Fibroblast of skin of right biceps (primary cell): ENCODE measurements at regions not wholly inside any gene's neighbourhood (a gene's known extent, or its start where the extent isn't known, plus 50 kb on each side); places are given as distances from the start of the nearest gene placed in this dataset.

ENCODE experiments used
- DNase-seq: peaks from one replicate; pipeline ENCODE4 v3.0.0-alpha.2; 2013

DNA sequence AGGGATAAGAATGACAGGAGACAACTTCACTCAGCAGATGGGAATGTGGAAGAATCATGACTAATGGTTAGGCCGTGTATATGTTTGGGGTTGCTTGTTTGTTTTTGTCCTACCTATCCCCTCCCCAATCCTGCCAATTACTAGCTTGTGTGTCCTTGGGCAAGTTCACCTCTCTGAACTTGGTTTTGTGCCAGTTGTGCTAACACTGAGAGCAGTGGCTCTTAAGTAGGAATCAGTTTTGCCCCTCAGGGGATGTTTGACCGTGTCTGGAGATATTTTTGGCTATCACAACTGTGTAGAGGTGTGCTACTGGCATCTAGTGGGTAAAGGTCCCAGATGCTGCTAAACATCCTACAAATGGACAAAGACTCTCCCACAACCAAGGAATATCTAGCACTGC is 287.0 kb downstream of the DMRT2 start:
- no peak for DNase-seq

DNA sequence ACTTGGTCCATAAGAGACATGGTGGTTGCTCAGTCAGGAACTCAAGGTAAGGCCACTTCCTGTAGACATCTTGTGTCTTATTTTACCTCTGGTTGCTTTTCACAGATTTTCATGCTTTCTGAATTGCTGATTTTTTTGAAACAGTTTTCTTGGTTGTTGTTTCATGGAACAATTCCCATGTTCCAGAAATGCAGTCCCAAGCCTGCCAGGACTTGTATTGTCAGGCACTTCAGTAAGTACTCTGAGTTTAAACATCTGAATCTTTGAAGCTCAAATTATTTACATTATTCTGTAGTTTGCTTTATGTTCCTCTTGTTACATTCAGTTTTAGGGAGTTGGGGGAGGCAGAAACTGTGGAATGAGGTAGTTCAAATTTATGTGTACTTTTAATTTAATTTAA is 290.2 kb downstream of the DMRT2 start:
- DNase-seq, result no peak

DNA sequence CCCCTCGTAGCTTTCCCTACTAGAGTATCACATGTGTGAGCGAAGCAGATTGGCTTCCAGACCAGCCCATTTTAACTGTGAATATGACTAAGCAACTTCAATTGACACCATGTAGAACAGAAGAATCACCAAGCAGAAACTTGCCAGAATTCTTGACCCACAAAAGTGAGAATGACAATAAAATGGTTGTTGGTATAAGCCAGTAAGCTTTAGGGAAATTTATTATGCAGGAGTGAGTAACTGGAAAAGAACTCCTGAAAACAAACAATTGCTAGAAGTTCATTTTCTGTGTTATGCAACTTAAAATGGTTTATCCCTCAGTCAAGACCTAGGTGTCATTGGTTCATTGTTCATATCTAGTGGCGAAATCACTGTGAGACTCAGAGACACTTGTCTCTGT is 303.1 kb downstream of the DMRT2 start:
- no peak for DNase-seq

DNA sequence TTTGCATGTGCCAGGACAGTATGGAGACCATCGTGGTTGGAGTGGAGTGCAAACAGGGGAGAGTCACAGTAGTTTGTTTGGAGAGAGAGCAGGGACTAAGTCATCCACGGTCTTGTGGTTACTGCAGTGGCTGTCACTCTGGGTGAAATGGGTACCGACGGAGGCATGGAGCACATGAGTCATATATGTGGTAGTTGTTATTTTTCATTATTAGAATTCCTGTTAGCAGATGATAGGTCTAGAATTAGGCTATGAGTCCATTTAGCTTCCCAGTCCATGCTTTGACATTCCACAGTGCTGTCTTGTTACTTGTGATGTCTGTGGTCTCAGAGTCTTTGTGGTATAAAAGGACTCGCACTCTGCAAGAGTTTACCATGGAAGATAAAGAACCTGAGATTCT is 303.9 kb downstream of the DMRT2 start:
- peak; percentile 15 for DNase-seq

DNA sequence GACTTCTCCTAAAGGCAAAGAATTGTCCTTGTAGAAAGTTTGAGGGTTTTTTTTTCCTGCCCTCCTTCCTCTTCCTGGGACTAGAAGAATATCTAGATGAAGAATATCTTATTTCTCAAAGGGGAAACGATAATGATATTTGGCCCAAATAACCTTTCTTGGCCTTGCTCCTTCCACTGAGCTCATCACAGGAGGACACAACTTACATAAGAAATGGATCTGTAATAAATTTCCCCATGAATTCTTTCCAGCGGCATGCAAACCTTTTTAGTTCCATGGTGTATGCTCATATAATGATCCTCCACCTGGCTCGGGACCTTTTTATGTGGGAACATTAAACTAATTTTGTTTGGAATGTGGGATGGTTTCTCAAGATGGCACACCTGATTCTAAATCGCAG is 304.4 kb downstream of the DMRT2 start:
- DNase-seq, result no peak

DNA sequence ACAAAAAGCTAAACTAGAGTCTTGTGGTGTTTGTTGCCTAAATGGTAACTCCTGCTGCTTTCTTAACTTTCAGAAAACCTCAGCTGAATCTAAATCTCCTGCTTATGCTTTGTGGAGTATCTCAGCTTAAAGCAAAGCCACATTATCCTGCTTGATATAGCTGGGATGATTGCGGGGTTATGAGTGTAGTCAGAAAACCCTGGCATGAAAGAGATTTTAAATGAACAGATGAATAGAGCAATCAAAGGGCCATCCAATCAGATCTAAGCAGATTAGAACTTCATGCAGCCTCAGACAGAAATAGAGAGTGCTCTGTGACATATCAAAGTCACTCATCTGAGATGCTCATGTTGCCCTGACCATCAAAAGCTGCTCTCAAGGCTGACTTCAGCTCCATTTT is 305.5 kb downstream of the DMRT2 start:
- no peak for DNase-seq

DNA sequence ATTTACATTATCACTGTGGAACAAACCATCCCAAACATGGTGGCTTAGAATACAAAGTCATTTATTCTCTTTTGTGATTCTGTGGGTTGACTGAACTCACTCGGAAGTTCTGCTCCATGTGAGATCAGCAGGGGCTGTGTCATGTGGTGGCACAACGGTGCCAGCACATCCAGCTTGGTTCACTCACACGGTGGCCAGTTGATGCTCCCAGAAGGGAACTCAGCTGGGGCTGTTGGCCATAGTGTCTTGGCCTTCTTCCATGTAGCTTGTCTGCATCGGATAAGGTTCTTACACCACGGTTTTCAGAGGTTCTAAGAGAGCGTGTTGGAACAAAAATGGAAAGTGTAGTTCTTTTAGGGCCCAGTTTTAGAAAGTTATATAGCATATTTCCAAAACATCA is 312.7 kb downstream of the DMRT2 start:
- DNase-seq, result no peak

DNA sequence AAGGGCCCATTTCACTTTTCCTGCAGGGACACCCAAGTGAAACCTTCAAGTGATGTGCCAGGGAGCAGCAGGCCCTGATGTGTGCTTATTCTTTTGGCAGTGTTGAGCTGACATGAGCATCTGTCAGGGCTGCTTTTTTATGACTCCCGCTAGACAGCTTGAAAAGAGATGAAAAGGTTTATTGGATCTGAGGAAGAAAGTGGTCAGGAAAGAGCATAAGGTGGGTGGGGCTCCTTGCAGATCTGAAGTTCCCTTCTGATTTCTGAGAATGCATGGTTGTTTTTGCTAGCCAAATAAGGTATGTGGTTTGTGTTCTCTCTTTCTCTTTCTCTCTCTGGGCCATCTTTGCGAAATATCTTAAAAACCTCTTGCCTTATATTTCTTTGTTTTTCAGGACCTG is 316.1 kb downstream of the DMRT2 start:
- DNase-seq, result no peak

DNA sequence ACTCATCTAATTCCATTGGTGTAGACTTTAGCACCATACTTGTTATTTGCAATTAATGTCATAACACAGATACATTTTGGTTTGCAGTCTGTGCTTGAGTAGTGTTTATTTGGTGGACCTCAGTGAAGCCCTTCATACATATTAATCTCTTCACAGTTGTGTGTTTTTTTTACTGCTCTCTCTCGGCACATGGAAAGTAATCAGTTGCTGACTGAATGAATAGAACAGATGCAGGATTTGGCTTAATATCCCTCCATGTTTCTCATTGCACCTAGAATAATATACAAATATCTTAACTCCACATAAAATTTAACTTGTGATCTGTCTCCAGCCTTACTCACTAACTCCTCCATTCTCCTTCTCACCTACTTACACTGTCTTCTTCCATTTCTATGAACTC is 319.1 kb downstream of the DMRT2 start:
- no peak for DNase-seq

DNA sequence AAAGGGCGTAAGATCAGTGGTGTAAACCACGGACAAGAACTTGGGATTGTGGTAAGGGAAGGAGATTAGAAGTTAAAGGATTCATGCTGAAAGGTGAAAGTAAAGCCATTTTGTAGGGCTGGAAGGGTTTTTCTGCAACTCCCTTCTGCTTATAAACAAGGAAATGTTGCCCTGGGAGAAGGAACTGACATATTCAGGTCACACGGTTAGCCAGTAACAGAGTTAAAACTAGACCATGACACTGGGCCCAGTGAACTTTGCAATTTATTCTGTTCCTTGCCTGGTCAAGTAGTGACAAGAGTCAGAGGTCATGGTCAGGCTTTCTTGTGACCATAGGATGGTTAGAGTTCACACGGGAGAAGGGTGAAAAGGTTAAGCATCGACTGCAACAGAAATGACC is 323.3 kb downstream of the DMRT2 start:
- DNase-seq, result no peak

DNA sequence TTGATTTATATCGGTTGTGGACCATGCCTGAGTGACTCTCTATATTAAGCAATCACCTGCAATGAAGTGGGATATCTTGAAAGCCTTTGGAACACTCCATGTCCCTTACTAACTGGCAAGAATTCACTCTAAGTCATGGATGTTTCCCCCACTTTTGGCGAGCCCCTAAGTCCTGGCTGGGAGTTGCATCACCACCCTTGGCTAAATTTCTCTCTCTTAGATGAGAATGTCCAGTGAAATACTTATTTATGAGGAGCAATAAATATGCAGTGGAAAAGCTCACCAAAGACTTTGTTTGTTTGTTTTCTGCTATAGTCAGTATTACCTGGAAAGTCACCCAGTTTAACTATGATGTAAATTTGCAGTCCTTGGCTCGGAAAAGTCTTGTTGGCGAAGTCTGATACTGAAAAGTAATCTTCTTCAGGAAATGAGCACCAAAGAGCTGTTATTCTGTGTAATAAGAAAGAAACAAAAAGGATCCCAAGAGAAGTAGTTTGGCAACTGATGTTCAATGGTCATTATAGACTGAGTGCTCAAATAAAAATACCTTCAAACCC is 333.8 kb downstream of the DMRT2 start:
- DNase-seq, result no peak

DNA sequence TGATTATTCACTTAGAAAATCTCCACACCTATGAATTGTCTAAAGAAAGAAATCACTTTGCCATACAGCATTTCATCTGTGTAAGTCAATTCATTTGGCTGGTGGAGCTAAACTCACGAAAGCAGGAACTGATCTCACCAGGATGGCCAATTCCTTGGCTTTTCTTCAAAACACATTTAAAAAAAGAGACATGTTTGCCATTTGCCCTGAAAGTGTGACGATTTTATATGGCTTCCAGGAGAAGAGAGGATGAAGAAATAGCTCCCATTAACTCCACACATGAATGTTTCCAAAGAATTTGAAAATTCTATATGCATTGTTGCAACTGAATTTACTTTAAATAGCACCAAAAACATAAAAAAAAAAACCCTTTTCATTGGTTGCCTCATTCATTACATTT is 334.7 kb downstream of the DMRT2 start:
- DNase-seq, result no peak

DNA sequence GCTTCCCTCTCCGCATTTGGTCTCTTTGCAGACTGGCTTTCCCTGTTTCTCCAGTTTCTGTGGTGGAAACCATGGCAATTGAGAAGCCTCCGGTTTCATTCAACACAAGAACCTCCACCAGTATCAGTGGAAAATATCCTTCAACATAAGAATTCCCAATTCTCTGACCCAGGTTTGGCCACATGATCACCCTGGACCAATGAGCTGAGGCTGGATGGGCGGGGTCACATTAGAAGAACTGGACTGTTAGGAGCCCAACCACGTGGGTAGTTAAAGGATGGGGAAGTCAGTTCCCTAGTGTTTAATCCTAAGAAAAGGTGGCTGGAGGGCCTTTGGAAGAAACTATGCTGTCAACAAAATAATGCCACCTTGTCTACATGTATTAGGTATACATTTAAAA is 336.3 kb downstream of the DMRT2 start:
- no peak for DNase-seq

DNA sequence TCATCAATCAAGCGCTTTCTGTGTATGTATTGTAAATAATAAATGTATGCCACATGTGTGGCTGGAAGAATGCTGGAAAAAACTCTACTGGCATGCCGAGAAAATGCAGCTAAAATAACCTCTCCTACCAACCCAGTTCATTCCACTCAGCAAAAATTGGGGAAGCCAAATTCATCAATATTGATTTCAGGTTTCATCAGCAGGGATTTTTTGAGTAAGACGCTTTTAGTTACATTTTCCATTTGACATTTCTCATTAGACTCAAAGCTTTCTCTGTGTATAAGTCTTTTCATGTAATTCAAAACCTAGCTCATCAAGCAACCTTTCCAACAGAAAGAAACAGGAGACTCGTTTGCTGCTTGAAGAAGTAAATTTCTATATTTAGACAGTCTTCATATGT is 338.1 kb downstream of the DMRT2 start:
- no peak for DNase-seq

DNA sequence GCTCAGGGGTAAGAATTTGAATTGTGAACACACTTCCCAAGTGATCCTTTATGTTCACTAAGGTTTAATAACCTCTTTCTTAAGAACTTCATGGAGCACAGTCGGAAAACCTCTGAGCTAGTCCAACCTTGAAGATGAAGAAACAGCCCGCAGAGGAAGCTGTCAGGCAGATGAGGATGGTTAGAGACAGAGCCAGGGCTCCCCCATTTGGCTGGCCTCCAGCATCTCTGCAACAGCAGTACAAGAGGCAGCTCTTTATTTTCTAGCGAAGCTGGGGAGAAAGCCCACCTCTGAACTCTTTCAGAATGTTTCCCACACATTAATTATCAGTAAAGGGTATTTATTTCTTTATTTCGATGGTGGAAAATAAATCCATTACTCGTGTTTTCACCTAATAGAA is 350.8 kb downstream of the DMRT2 start:
- no peak for DNase-seq

DNA sequence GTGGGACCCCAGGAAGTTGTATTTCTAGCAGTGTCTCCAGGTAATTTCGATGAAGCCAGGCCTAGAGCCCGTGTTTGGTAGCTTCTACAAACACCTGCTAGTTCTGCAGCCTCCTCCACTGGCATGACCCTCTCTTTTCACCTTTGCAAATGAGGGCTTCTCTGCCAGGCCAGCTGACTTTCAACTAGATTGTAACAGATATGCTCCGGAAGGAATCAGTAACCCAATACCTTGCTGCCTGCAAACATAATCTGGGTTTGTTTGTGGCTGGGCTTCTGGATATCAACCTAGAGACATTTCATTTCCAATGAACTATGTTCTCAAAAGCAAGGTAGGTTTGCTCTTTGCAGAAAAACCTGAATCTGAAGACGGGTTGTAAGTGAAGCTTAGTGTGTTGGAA is 354.8 kb downstream of the DMRT2 start:
- DNase-seq, result no peak

DNA sequence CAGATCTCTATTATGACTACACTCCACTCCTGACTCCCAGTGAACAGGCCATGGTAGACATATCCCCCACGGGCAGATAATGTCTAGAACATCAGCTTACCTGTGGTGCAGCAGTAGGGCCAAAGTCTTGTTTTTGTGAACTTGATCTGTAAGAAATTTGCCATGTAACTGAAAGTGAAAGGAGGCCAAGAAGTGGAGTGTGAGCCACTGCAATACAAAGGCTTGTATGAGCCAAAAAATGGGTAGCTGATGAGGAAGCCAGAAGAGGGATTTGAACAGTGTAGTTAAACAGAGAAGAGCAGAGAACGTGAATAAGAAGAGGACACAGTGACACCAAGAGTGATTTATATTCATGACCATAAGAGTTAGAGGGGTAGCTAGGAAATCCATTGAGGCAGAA is 361.7 kb downstream of the DMRT2 start:
- no peak for DNase-seq

DNA sequence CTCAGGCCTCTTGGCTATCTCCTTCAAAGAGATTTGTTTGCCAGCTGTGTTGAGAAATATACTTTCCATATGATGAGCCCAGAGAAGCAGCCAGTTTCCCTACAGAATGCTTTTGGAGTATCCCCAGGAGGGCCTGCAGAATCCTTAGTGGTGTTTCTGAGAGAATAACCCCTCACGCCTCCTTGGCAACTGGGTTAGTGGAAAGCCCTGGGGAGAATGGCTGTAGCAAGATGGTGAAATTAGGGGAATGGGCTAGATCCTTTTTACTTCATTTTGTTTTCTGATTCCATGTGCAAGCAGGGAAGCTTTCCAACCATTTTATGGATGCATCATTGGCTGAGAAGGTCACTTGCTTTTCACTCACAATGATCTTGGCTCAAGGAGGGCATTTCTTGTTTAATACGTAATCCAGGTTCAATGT is 364.6 kb downstream of the DMRT2 start:
- DNase-seq, result no peak

DNA sequence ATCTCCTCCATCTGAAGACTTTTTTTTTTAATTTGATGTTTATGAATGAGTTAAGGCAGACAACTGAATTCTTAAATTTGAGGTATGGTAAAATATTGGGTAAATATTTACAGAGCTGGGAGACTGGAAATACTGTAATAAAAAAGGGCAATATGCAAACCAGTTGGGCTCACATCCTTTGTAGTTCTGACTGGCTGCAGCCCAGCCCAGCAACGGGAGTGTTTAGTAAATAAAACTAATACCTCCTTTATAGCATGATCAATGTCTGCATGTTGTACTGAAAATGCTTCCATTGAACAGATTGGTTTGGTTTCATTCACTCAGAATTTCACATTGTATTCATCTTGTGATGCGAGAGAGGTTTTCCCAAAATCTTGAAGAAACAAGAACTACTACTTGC is 365.0 kb downstream of the DMRT2 start:
- DNase-seq, result no peak

DNA sequence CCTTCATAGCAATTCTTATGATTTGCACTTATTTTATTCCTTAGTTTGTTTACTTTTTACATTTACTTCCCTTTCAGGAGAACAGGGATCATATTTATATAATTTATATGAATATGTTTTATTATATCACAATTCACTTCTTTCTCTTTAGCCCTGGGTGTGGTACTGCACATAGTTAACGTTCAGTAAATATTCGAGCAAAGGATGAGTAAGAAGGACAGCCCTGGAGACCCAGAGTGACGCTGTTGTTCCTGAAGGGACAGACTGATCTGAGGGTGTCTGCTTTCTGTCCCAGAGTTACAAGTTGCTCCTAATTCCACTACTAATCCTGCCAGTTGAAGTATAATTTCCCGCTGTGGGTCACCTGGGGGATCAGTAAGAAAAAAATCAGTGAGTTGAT is 366.1 kb downstream of the DMRT2 start:
- DNase-seq, result no peak

DNA sequence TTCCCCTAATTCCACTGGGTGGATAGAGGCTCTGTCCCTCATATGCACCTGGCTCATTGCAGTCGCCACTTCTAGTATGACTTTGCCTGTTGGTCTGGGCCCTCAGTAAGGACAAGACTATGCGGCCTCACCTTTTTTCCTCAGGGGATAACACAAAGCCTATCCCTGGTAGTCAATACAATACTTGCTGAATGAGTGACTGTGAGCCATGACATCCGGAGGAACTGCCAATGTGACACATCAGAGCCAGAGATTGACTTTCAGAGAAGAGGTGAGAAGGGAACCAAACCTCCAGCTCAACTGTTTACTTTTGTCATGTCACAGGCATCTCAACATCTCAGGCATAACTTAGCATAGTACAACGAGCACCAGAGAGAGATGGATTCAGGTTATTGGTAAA is 371.3 kb downstream of the DMRT2 start:
- DNase-seq, result no peak

DNA sequence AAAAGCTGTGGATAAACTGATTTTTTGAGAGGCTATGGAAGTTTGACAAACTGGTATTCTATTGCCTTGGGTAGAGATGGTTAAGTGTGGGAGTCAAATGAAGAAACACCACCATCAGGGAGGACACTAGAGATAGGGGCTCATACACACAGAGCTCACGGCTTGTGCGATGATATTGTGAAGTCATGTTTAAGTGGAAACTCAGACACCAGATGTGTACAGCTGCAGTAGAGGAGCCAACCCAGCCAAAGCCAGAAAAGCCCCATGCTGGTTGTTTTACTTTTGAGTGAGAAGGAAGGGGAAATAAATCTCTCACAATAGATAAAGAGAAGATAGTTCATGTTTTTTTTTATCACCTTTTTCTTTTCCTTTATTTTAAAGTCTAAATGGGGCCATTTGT is 377.7 kb downstream of the DMRT2 start:
- no peak for DNase-seq

DNA sequence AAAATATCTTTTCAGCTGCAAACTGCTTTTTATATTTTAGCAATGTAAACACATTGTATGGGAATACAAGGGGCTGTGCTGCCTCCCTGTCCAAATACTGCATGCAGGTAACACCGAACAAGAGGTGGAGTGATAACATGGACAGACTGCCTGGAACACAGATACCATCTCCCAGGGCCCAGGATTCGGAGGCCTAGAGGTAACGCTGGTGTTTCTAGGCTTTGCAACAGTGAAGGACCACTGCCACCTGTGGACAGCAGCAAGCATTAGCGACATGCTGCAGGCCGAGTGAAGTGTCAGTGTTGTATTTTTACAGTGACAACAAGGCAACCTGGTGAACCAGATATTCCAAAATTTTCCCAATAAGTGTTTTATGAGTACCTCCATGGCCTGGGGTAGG is 379.1 kb downstream of the DMRT2 start:
- DNase-seq, result peak; percentile 9

DNA sequence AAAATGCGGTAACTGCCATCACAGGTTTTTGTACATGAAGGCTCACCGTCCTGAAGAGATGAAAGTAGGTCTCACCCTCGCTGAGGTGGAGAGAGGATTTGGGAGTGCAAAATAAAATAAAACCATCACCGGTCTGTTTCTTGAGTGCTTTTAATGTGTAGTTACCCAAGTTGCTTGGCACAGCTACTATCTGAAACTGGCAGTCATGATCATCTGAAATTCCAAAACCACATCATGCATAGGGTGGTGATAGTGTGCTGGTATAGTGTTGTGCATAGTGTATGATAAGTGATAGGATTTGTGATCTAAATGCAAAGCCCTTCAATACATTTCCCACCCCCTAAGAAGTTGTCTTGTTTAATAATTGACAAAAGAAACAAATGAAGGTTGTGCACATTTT is 381.3 kb downstream of the DMRT2 start:
- DNase-seq, result no peak

DNA sequence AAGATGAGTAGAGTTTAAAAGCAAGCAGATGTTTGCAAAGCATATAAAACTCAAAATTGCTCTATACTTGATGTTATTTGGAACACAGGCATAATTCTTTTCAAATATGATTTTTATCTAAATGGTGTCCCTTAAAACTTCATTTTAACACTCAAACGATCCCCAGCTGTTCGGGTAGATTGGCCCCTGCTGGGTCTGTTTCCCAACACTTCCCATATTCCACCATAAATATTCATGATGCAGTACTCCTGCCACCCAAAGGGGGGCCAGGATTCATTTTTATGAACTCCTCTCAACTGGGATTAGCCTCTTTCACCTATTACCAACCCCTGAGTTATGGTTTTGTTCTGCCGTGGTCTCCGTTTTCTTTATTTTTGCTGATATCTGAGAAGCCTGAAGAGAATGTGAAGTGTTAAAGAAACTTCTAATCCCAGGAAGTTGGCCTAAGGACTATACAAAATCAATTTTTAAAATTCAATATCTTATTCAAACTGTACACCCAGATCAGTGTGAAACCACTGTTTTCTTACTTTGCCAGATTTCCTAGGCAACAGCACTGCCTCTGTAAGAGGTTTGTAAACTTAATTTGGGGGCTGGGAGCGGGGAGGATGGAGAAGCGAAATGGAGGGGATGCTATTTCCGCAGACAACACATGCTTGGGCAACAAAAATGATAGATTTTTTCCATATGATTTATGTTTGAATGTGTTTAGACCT is 384.1 kb downstream of the DMRT2 start:
- no peak for DNase-seq
